ENCODE measurements at regions not wholly inside any gene's neighbourhood (a gene's known extent, or its start where the extent isn't known, plus 50 kb on each side); places are given as distances from the start of the nearest gene placed in this dataset.

GRCh38 chr2:67922080-67922785 lies 140.6 kb downstream of the C1D start:
- TF ChIP-seq CTCF (conservative IDR thresholded peaks at IDR 0.05 in 1 of 2, IDR thresholded peaks at IDR 0.05 in 1 of 2; ENCODE audit: extremely low read depth in 1 of 2, insufficient read depth in 1 of 2, low read depth in 1 of 2, low read length in 2 of 2) (no peak), EZH2 (IDR thresholded peaks at IDR 0.05; ENCODE audit: borderline replicate concordance, low read length) (no peak)
